ENCODE measurements at regions not wholly inside any gene's neighbourhood (a gene's known extent, or its start where the extent isn't known, plus 50 kb on each side); places are given as distances from the start of the nearest gene placed in this dataset.

DNA sequence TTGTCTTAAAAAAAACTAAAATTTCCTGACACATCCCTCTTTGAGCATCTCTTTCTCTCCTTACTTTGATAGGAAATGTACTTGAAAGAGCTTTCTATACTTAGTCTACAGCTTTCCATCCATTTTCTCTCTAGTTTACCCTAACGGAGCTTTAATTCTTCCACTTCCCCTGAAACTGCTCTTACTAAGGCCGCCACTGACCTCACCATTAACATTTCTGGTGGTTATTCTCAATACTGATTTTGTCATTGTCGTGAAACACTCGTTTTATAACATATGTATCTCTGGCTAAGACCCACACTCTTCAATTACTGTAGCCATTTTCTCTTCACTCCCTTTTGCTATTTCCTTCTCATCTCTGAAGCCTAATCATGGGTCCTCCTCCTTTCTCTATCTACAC, 262.0 kb upstream of the FERD3L start:
- no peak overlapping the region for H3K4me3 Mint-ChIP-seq
- WGBS (ENCODE audit: insufficient coverage), result 85% methylated on average over 4 of the region's 4 CpGs
- Histone ChIP-seq H3K27me3 (ENCODE audit: control insufficient read depth, insufficient read depth, low read length) (no peaks in the 10 kb centered on the region), H3K4me1 (ENCODE audit: control insufficient read depth, insufficient read depth, low read length) (peaks cover 5% of the 10 kb centered on the region), H3K9me3 (ENCODE audit: control insufficient read depth, insufficient read depth, low read length) (no peaks in the 10 kb centered on the region), H3K4me3 (ENCODE audit: low read length) (no peak overlapping the region), H3K27ac (ENCODE audit: low read length) (no peak overlapping the region), H3K36me3 (ENCODE audit: control insufficient read depth, insufficient read depth, low read length) (no peaks in the 10 kb centered on the region)
- H3K27ac Mint-ChIP-seq, result no peak overlapping the region
- H3K36me3 Mint-ChIP-seq, result no peaks in the 10 kb centered on the region
- ATAC-seq, result no peak
- intact Hi-C loops (cut with micrococcal nuclease), result loop anchor here (5.0 kb wide), 1 partner anchor 1655 kb away; no protein-coding TSS in a partner anchor
- DNase-seq, result no peak
- H3K4me1 Mint-ChIP-seq, result peaks cover 15% of the 10 kb centered on the region in 2 donors
- TF ChIP-seq, protein P1, sequence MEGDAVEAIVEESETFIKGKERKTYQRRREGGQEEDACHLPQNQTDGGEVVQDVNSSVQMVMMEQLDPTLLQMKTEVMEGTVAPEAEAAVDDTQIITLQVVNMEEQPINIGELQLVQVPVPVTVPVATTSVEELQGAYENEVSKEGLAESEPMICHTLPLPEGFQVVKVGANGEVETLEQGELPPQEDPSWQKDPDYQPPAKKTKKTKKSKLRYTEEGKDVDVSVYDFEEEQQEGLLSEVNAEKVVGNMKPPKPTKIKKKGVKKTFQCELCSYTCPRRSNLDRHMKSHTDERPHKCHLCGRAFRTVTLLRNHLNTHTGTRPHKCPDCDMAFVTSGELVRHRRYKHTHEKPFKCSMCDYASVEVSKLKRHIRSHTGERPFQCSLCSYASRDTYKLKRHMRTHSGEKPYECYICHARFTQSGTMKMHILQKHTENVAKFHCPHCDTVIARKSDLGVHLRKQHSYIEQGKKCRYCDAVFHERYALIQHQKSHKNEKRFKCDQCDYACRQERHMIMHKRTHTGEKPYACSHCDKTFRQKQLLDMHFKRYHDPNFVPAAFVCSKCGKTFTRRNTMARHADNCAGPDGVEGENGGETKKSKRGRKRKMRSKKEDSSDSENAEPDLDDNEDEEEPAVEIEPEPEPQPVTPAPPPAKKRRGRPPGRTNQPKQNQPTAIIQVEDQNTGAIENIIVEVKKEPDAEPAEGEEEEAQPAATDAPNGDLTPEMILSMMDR (IDR thresholded peaks at IDR 0.05), result no peak
- H3K9me3 Mint-ChIP-seq, result no peaks in the 10 kb centered on the region
- H3K27me3 Mint-ChIP-seq (ENCODE audit: low read depth in 2 of 2), result peaks cover 0 to 11% of the 10 kb centered on the region in 2 donors

DNA sequence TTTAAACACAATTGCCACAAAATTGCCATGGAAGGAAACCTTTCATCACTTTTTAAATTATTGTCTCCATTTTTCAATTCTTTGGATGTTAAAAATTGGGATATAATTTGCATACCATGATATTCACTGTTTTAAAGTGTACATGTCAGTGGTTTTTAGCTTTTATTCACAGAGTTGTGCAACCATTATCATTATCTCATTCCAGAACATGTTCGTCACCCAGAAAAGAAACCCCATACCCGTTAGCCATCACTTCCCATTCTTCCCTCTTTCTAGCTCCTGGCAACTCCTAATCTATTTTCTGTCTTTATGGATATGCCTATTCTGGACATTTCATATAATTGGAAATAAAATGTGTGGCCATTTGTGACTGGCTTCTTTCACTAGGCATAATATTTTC, 260.3 kb upstream of the FERD3L start:
- H3K36me3 Mint-ChIP-seq, result no peaks in the 10 kb centered on the region
- intact Hi-C loops (cut with micrococcal nuclease), result loop anchor here (2.0 to 5.0 kb wide), 2 partner anchors 15 to 1653 kb away; no protein-coding TSS in a partner anchor
- ATAC-seq (no peak), DNase-seq (no peak)
- H3K4me3 Mint-ChIP-seq, result peak overlapping the region; percentile 79
- no peak overlapping the region for H3K27ac ChIP-seq (ENCODE audit: low read length)
- H3K9me3 Mint-ChIP-seq, result no peaks in the 10 kb centered on the region
- H3K4me1 Mint-ChIP-seq, result peaks cover 15% of the 10 kb centered on the region in 2 donors
- WGBS (ENCODE audit: insufficient coverage), result 40% methylated on average over 2 of the region's 2 CpGs
- no peaks in the 10 kb centered on the region for H3K27me3 Mint-ChIP-seq (ENCODE audit: low read depth in 2 of 2)
- H3K4me3 ChIP-seq (ENCODE audit: low read length), result no peak overlapping the region
- H3K36me3 ChIP-seq (ENCODE audit: control insufficient read depth, insufficient read depth, low read length), result no peaks in the 10 kb centered on the region
- H3K4me1 ChIP-seq (ENCODE audit: control insufficient read depth, insufficient read depth, low read length), result peaks cover 5% of the 10 kb centered on the region
- H3K27me3 ChIP-seq (ENCODE audit: control insufficient read depth, insufficient read depth, low read length), result no peaks in the 10 kb centered on the region
- H3K9me3 ChIP-seq (ENCODE audit: control insufficient read depth, insufficient read depth, low read length), result no peaks in the 10 kb centered on the region
- TF ChIP-seq, protein P1 (IDR thresholded peaks at IDR 0.05), result no peak
- peak overlapping the region; percentile 30 to 80 for H3K27ac Mint-ChIP-seq

DNA sequence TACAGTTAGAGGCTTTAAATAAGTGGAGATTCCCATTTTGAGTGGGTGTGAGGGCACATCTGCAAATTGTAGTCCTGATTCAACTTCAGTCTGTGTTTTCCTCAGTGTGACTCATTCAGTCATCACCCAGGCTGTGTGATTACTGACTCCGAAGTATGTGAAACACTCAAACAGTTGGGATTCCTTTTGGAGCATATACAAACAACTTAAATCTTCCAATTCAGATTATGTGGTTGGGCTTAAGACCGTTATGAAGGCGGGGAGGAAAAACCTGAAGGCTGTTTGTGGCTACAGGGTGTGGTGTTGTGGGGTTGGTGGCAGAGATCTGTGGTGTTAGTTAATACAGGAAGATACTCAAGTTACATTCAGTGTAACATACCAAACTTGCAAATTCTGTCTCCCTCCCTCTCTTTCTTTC, 259.7 kb upstream of the FERD3L start:
- DNase-seq (peak in 1 of 2 donors; percentile 14), ATAC-seq (peak; percentile 63 to 80 (median 77))
- Mint-ChIP-seq H3K27ac (peak overlapping the region; percentile 30 to 80), H3K36me3 (no peaks in the 10 kb centered on the region), H3K4me1 (peaks cover 15% of the 10 kb centered on the region in 2 donors), H3K9me3 (no peaks in the 10 kb centered on the region), H3K4me3 (peak overlapping the region; percentile 79), H3K27me3 (ENCODE audit: low read depth in 2 of 2) (no peaks in the 10 kb centered on the region)
- Histone ChIP-seq H3K4me3 (ENCODE audit: low read length) (no peak overlapping the region), H3K36me3 (ENCODE audit: control insufficient read depth, insufficient read depth, low read length) (no peaks in the 10 kb centered on the region), H3K27ac (ENCODE audit: low read length) (no peak overlapping the region), H3K27me3 (ENCODE audit: control insufficient read depth, insufficient read depth, low read length) (no peaks in the 10 kb centered on the region), H3K9me3 (ENCODE audit: control insufficient read depth, insufficient read depth, low read length) (no peaks in the 10 kb centered on the region), H3K4me1 (ENCODE audit: control insufficient read depth, insufficient read depth, low read length) (peaks cover 5% of the 10 kb centered on the region)
- 0% methylated on average over 3 of the region's 3 CpGs for WGBS (ENCODE audit: insufficient coverage)
- intact Hi-C loops (cut with micrococcal nuclease), result loop anchor here (2.0 to 5.0 kb wide), 2 partner anchors 16 to 1653 kb away; no protein-coding TSS in a partner anchor
- TF ChIP-seq, protein P1 (IDR thresholded peaks at IDR 0.05), result no peak

DNA sequence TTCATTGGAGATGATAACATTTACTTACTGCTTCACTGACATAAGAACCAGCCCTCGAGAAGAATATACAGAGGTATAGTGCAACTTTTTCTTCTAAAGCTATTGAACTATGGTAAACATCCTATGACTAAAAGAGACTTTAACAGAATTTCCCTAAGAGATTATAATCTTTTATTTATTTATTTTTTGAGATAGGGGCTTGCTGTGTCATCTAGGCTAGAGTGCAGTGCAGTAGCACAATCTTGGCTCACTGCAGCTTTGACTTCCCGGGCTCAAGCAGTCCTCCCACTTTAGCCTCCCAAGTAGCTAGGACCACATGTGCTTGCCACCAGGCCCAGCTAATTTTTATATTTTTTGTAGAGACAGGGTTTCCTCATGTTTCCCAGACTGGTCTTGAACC, 258.5 kb upstream of the FERD3L start:
- no peaks in the 10 kb centered on the region for H3K27me3 ChIP-seq (ENCODE audit: control insufficient read depth, insufficient read depth, low read length)
- intact Hi-C loops (cut with micrococcal nuclease), result loop anchor here (2.0 kb wide), 1 partner anchor 17 kb away; no protein-coding TSS in a partner anchor
- no peak overlapping the region for H3K4me3 ChIP-seq (ENCODE audit: low read length)
- WGBS (ENCODE audit: insufficient coverage), result 100% methylated on average over 1 of the region's 2 CpGs
- no peak overlapping the region for H3K4me3 Mint-ChIP-seq
- ATAC-seq (no peak), DNase-seq (no peak)
- no peaks in the 10 kb centered on the region for H3K9me3 ChIP-seq (ENCODE audit: control insufficient read depth, insufficient read depth, low read length)
- H3K36me3 ChIP-seq (ENCODE audit: control insufficient read depth, insufficient read depth, low read length), result no peaks in the 10 kb centered on the region
- H3K27me3 Mint-ChIP-seq (ENCODE audit: low read depth in 2 of 2), result no peaks in the 10 kb centered on the region
- TF ChIP-seq, protein P1 (IDR thresholded peaks at IDR 0.05), result no peak
- H3K27ac Mint-ChIP-seq, result no peak overlapping the region
- H3K36me3 Mint-ChIP-seq, result no peaks in the 10 kb centered on the region
- H3K4me1 ChIP-seq (ENCODE audit: control insufficient read depth, insufficient read depth, low read length), result peaks cover 5% of the 10 kb centered on the region
- no peak overlapping the region for H3K27ac ChIP-seq (ENCODE audit: low read length)
- no peaks in the 10 kb centered on the region for H3K9me3 Mint-ChIP-seq
- peaks cover 19% of the 10 kb centered on the region in 2 donors for H3K4me1 Mint-ChIP-seq

Measured in natural killer cell (primary cell).